ENCODE measurements at regions not wholly inside any gene's neighbourhood (a gene's known extent, or its start where the extent isn't known, plus 50 kb on each side); places are given as distances from the start of the nearest gene placed in this dataset.

DNA sequence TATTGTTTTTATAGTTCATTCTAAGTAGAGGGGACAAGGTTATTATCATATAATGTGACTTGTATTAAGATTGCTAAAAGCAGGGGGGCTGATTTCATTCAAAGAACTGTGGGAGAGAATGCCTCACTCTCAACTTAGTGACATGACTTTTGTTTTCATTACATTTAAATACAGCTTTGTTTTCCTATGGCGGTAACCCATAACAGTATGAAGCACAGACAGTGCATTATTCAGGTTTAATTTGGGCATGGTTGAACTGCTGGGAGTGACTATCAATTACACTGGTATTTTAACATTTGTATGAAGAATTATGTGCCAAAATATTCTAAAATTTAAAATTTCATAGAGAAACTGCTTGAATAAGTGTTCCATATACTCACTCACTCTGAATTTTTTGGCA lies 637.3 kb downstream of the USP25 start:
- Histone ChIP-seq H3K9me3 (ENCODE audit: severe bottlenecking) (no peaks in the 10 kb centered on the region), H3K27ac (ENCODE audit: poor library complexity, severe bottlenecking) (no peak overlapping the region), H3K4me3 (ENCODE audit: severe bottlenecking) (no peak overlapping the region), H3K4me1 (ENCODE audit: insufficient read depth, poor library complexity, severe bottlenecking) (no peaks in the 10 kb centered on the region), H3K27me3 (ENCODE audit: insufficient read depth, poor library complexity, severe bottlenecking) (no peaks in the 10 kb centered on the region), H3K36me3 (ENCODE audit: low read depth) (no peaks in the 10 kb centered on the region)
- DNase-seq (ENCODE audit: low spot score) (no peak), ATAC-seq (ENCODE audit: low read depth) (no peak)
- no peak for TF ChIP-seq CTCF (IDR thresholded peaks at IDR 0.05; ENCODE audit: poor library complexity, severe bottlenecking)

DNA sequence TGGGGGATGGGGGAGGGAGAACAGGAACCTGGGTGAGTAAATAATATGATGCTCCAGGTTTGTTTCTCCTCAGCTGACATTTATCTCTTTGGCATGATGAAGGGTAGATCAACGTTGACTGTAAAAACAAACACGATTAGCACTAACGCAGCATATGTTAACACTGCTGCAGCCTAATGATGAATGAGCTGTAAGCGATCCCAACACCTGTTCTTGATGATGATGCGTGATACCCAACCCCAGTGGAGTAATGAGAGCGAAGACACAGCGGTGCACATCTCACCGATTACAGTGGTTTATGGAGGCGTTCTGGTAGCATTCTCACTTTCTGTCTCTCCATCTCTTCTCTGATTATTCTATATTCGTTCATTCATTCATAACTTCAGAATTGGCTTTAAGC lies 640.4 kb downstream of the USP25 start:
- Histone ChIP-seq H3K4me3 (ENCODE audit: severe bottlenecking) (no peak overlapping the region), H3K27ac (ENCODE audit: poor library complexity, severe bottlenecking) (no peak overlapping the region), H3K9me3 (ENCODE audit: severe bottlenecking) (no peaks in the 10 kb centered on the region), H3K36me3 (ENCODE audit: low read depth) (no peaks in the 10 kb centered on the region), H3K27me3 (ENCODE audit: insufficient read depth, poor library complexity, severe bottlenecking) (no peaks in the 10 kb centered on the region), H3K4me1 (ENCODE audit: insufficient read depth, poor library complexity, severe bottlenecking) (no peaks in the 10 kb centered on the region)
- DNase-seq (ENCODE audit: low spot score): no peak
- no peak for TF ChIP-seq CTCF (IDR thresholded peaks at IDR 0.05; ENCODE audit: poor library complexity, severe bottlenecking)
- no peak for ATAC-seq (ENCODE audit: low read depth)

GRCh38 chr21:16372586-16372985 lies 642.8 kb downstream of the USP25 start:
- Histone ChIP-seq H3K27me3 (ENCODE audit: insufficient read depth, poor library complexity, severe bottlenecking) (no peaks in the 10 kb centered on the region), H3K4me3 (ENCODE audit: severe bottlenecking) (no peak overlapping the region), H3K9me3 (ENCODE audit: severe bottlenecking) (no peaks in the 10 kb centered on the region), H3K27ac (ENCODE audit: poor library complexity, severe bottlenecking) (no peak overlapping the region), H3K36me3 (ENCODE audit: low read depth) (no peaks in the 10 kb centered on the region), H3K4me1 (ENCODE audit: insufficient read depth, poor library complexity, severe bottlenecking) (no peaks in the 10 kb centered on the region)
- no peak for TF ChIP-seq CTCF (IDR thresholded peaks at IDR 0.05; ENCODE audit: poor library complexity, severe bottlenecking)
- no peak for DNase-seq (ENCODE audit: low spot score)
- ATAC-seq (ENCODE audit: low read depth): no peak

- H3K4me1 ChIP-seq (ENCODE audit: insufficient read depth, poor library complexity, severe bottlenecking): no peaks in the 10 kb centered on the region
- H3K27ac ChIP-seq (ENCODE audit: poor library complexity, severe bottlenecking): no peak overlapping the region
- H3K4me3 ChIP-seq (ENCODE audit: severe bottlenecking): no peak overlapping the region
- H3K9me3 ChIP-seq (ENCODE audit: severe bottlenecking): no peaks in the 10 kb centered on the region
- TF ChIP-seq CTCF (IDR thresholded peaks at IDR 0.05; ENCODE audit: poor library complexity, severe bottlenecking): no peak
- ATAC-seq (ENCODE audit: low read depth) (no peak), DNase-seq (ENCODE audit: low spot score) (no peak)
- no peaks in the 10 kb centered on the region for H3K36me3 ChIP-seq (ENCODE audit: low read depth)
- no peaks in the 10 kb centered on the region for H3K27me3 ChIP-seq (ENCODE audit: insufficient read depth, poor library complexity, severe bottlenecking)
Observed at GRCh38 chr21:16376673-16377072, 646.9 kb downstream of the USP25 start.

- Histone ChIP-seq H3K27ac (ENCODE audit: poor library complexity, severe bottlenecking) (no peak overlapping the region), H3K4me1 (ENCODE audit: insufficient read depth, poor library complexity, severe bottlenecking) (no peaks in the 10 kb centered on the region), H3K9me3 (ENCODE audit: severe bottlenecking) (no peaks in the 10 kb centered on the region), H3K27me3 (ENCODE audit: insufficient read depth, poor library complexity, severe bottlenecking) (no peaks in the 10 kb centered on the region), H3K36me3 (ENCODE audit: low read depth) (no peaks in the 10 kb centered on the region), H3K4me3 (ENCODE audit: severe bottlenecking) (no peak overlapping the region)
- no peak for TF ChIP-seq CTCF (IDR thresholded peaks at IDR 0.05; ENCODE audit: poor library complexity, severe bottlenecking)
- DNase-seq (ENCODE audit: low spot score) (no peak), ATAC-seq (ENCODE audit: low read depth) (no peak)
Observed at GRCh38 chr21:16377120-16377658, 647.4 kb downstream of the USP25 start.

All from RWPE2 (cell line).